Esophagus squamous epithelium (tissue), 4 donors: ENCODE measurements at regions not wholly inside any gene's neighbourhood (a gene's known extent, or its start where the extent isn't known, plus 50 kb on each side); places are given as distances from the start of the nearest gene placed in this dataset.

Experiments
- POLR2A ChIP-seq, 4 donors: fragments of 450-650 bp; IDR thresholded peaks; one replicate each; pipeline ENCODE4 v1.6.1; 2017; ENCODE audit warnings: antibody characterized with exemption in 4 of 4, mild to moderate bottlenecking in 4 of 4, moderate library complexity in 3 of 4
- TF ChIP-seq, protein P1 (sequence below), 6 experiments: fragments of 450-650 bp in 4 of 6; fragments of 200-600 bp in 2 of 6; sonication (generic) in 2 of 6; IDR thresholded peaks; one replicate each; pipeline ENCODE4 v1.5.1; 2016 to 2019; ENCODE audit warnings: antibody characterized with exemption in 6 of 6, mild to moderate bottlenecking in 4 of 6, moderate library complexity in 4 of 6

DNA sequence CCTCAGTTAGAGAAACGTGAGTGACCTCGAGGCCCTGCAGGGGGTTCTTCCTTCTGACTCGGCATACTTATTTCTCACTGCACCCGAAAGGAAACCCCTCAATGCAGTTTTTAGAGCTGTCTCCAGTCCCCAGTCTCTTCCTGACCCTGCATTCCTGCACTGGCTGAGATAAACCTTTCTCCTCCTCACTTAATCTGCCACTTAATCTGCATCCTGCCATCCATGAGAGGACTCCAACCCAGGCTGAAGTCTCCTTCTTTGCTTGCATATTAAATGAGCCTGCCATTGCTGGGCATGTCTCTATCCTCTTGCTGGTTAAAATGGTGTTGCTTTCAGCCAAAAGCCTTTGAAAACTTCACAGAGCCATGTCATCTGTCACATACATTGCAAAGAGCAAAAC lies 125.6 kb upstream of the GATA6 start:
- TF ChIP-seq, protein P1, sequence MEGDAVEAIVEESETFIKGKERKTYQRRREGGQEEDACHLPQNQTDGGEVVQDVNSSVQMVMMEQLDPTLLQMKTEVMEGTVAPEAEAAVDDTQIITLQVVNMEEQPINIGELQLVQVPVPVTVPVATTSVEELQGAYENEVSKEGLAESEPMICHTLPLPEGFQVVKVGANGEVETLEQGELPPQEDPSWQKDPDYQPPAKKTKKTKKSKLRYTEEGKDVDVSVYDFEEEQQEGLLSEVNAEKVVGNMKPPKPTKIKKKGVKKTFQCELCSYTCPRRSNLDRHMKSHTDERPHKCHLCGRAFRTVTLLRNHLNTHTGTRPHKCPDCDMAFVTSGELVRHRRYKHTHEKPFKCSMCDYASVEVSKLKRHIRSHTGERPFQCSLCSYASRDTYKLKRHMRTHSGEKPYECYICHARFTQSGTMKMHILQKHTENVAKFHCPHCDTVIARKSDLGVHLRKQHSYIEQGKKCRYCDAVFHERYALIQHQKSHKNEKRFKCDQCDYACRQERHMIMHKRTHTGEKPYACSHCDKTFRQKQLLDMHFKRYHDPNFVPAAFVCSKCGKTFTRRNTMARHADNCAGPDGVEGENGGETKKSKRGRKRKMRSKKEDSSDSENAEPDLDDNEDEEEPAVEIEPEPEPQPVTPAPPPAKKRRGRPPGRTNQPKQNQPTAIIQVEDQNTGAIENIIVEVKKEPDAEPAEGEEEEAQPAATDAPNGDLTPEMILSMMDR (IDR thresholded peaks at IDR 0.05) = no peak
- TF ChIP-seq POLR2A (IDR thresholded peaks at IDR 0.05) = no peak
